Ishikawa (cell line): ENCODE measurements at regions not wholly inside any gene's neighbourhood (a gene's known extent, or its start where the extent isn't known, plus 50 kb on each side); places are given as distances from the start of the nearest gene placed in this dataset.

Source experiments
- CEBPB ChIP-seq: IDR thresholded peaks from 2 replicates; pipeline ENCODE4 v1.6.1; 2012
- CREB1 ChIP-seq: IDR thresholded peaks from 2 replicates; pipeline ENCODE4 v1.6.1; 2012; ENCODE audit warnings: low read depth
- EGR1 ChIP-seq: IDR thresholded peaks from 2 replicates; pipeline ENCODE4 v1.6.1; 2012
- EP300 ChIP-seq: IDR thresholded peaks from 2 replicates; pipeline ENCODE4 v1.6.1; 2012; ENCODE audit warnings: borderline replicate concordance
- FOXM1 ChIP-seq: IDR thresholded peaks from 2 replicates; pipeline ENCODE4 v1.6.1; 2012; ENCODE audit warnings: low read depth, borderline replicate concordance
- NFIC ChIP-seq: IDR thresholded peaks from 2 replicates; pipeline ENCODE4 v1.6.1; 2012
- RAD21 ChIP-seq: IDR thresholded peaks from 2 replicates; pipeline ENCODE4 v1.6.1; 2012; ENCODE audit warnings: low read depth
- TCF12 ChIP-seq: IDR thresholded peaks from 2 replicates; pipeline ENCODE4 v1.6.1; 2012; ENCODE audit warnings: low read depth
- TEAD4 ChIP-seq: IDR thresholded peaks from 2 replicates; pipeline ENCODE4 v1.6.1; 2012
- YY1 ChIP-seq: IDR thresholded peaks from 2 replicates; pipeline ENCODE4 v1.6.1; 2012; ENCODE audit warnings: low read depth
- TF ChIP-seq, protein P1 (sequence below): IDR thresholded peaks from 2 replicates; pipeline ENCODE4 v1.6.1; 2012; ENCODE audit warnings: low read depth, mild to moderate bottlenecking
- TF ChIP-seq, protein P2 (sequence below): IDR thresholded peaks from 2 replicates; pipeline ENCODE4 v1.6.1; 2012

DNA sequence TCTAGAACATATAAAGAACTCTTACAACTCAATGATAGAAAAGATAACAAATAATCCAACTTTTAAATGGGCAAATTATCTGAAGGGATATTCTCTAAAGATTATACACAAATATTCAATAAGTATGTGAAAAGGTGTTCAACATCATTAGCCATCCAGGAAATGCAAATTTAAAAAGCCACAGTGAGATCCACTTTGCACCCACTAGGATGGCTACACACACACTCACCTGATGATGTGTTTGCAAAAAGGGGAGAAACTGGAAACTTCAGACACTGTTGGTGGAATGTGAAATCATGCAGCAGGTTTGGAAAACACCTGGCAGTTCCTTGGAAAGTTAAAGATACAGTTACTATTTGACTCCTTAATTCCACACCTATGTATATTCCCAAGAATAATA lies 87.2 kb upstream of the GYPC start:
- TF ChIP-seq TCF12 (no peak), NFIC (no peak), RAD21 (no peak), EP300 (no peak), FOXM1 (no peak), TEAD4 (no peak), CEBPB (no peak), CREB1 (no peak), EGR1 (no peak), YY1 (no peak)
- TF ChIP-seq, protein P1, sequence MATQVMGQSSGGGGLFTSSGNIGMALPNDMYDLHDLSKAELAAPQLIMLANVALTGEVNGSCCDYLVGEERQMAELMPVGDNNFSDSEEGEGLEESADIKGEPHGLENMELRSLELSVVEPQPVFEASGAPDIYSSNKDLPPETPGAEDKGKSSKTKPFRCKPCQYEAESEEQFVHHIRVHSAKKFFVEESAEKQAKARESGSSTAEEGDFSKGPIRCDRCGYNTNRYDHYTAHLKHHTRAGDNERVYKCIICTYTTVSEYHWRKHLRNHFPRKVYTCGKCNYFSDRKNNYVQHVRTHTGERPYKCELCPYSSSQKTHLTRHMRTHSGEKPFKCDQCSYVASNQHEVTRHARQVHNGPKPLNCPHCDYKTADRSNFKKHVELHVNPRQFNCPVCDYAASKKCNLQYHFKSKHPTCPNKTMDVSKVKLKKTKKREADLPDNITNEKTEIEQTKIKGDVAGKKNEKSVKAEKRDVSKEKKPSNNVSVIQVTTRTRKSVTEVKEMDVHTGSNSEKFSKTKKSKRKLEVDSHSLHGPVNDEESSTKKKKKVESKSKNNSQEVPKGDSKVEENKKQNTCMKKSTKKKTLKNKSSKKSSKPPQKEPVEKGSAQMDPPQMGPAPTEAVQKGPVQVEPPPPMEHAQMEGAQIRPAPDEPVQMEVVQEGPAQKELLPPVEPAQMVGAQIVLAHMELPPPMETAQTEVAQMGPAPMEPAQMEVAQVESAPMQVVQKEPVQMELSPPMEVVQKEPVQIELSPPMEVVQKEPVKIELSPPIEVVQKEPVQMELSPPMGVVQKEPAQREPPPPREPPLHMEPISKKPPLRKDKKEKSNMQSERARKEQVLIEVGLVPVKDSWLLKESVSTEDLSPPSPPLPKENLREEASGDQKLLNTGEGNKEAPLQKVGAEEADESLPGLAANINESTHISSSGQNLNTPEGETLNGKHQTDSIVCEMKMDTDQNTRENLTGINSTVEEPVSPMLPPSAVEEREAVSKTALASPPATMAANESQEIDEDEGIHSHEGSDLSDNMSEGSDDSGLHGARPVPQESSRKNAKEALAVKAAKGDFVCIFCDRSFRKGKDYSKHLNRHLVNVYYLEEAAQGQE, result no peak
- TF ChIP-seq, protein P2, sequence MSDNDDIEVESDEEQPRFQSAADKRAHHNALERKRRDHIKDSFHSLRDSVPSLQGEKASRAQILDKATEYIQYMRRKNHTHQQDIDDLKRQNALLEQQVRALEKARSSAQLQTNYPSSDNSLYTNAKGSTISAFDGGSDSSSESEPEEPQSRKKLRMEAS, result no peak
